HL-60 (cell line): ENCODE measurements at regions not wholly inside any gene's neighbourhood (a gene's known extent, or its start where the extent isn't known, plus 50 kb on each side); places are given as distances from the start of the nearest gene placed in this dataset.

Experiments used
- GABPA ChIP-seq: IDR thresholded peaks from 2 replicates; pipeline ENCODE4 v1.6.1; 2012; ENCODE audit warnings: low read depth
- POLR2AphosphoS5 ChIP-seq: IDR thresholded peaks from 2 replicates; pipeline ENCODE4 v1.6.1; 2012; ENCODE audit warnings: low read depth
- REST ChIP-seq: IDR thresholded peaks from 2 replicates; pipeline ENCODE4 v1.6.1; 2012; ENCODE audit warnings: low read depth; ENCODE audit not compliant: insufficient replicate concordance
- TF ChIP-seq, protein P1 (sequence below): IDR thresholded peaks from one replicate; pipeline ENCODE4 v1.5.1; 2011; ENCODE audit warnings: low read length, control low read depth, inconsistent platforms; ENCODE audit not compliant: insufficient read depth

DNA sequence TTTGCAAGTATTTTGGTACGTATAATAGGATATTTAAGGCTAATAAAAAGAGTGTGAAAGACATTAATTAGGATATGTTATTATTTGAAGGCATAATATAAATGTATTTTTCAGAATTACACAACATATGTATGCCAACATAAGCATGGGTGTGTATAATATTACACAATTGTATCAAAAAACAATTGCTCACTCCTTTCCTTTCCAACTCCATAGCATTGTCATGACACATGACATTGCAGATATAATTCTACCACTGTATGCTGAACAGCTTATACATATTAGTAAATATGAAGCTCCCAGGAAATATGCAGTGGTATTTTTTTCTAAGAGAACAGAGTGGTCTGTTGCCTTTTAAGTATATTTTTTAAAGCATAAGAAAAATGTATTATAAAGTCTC, 593.1 kb downstream of the TMX3 start:
- TF ChIP-seq, protein P1, sequence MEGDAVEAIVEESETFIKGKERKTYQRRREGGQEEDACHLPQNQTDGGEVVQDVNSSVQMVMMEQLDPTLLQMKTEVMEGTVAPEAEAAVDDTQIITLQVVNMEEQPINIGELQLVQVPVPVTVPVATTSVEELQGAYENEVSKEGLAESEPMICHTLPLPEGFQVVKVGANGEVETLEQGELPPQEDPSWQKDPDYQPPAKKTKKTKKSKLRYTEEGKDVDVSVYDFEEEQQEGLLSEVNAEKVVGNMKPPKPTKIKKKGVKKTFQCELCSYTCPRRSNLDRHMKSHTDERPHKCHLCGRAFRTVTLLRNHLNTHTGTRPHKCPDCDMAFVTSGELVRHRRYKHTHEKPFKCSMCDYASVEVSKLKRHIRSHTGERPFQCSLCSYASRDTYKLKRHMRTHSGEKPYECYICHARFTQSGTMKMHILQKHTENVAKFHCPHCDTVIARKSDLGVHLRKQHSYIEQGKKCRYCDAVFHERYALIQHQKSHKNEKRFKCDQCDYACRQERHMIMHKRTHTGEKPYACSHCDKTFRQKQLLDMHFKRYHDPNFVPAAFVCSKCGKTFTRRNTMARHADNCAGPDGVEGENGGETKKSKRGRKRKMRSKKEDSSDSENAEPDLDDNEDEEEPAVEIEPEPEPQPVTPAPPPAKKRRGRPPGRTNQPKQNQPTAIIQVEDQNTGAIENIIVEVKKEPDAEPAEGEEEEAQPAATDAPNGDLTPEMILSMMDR, result no peak
- TF ChIP-seq POLR2AphosphoS5 (no peak), GABPA (no peak), REST (no peak)
